ENCODE measurements at regions not wholly inside any gene's neighbourhood (a gene's known extent, or its start where the extent isn't known, plus 50 kb on each side); places are given as distances from the start of the nearest gene placed in this dataset.
"Not testable (repeated sequence)": the region's sequence is repeated elsewhere in the genome, so short reads cannot be mapped to it uniquely, and the experiment has no call there.

GRCh38 chr7:63753160-63753559, 245.5 kb upstream of the ZNF722 start:
- intact Hi-C loops (cut with micrococcal nuclease); dilution Hi-C loops (cut with HindIII; ENCODE audit: low sequenced_read_pairs, unreplicated experiment); H3K56ac ChIP-seq (ENCODE audit: extremely low read depth, insufficient read depth, low read length); H3K4me3 ChIP-seq (ENCODE audit: insufficient read depth, low read depth, low read length); DNase-seq; H2BK5ac ChIP-seq (ENCODE audit: low read depth, low read length, poor library complexity, severe bottlenecking); H4K5ac ChIP-seq (ENCODE audit: low read depth, low read length); H4K91ac ChIP-seq (ENCODE audit: insufficient read depth, low read depth, low read length); in situ Hi-C loops (cut with MboI; ENCODE audit: low sequenced_read_pairs); H3K18ac ChIP-seq (ENCODE audit: low read depth, low read length); H3K23ac ChIP-seq (ENCODE audit: low read depth, low read length); BruUV-seq (replicated peaks); H2AFZ ChIP-seq (replicated peaks; ENCODE audit: low read length, poor library complexity); H3K14ac ChIP-seq (replicated peaks; ENCODE audit: low read depth, low read length); H2AK5ac ChIP-seq (ENCODE audit: low read depth, low read length); H2BK120ac ChIP-seq (ENCODE audit: low read depth, low read length); H3K4ac ChIP-seq (ENCODE audit: low read depth, low read length); H3K9me3 ChIP-seq (ENCODE audit: control insufficient read depth, insufficient read depth, low read length); CTCF ChIA-PET; H4K8ac ChIP-seq (ENCODE audit: low read depth in 2 of 2, low read length in 2 of 2); POLR2A ChIA-PET (ENCODE audit: unreplicated experiment); H3K9me1 ChIP-seq (ENCODE audit: insufficient read depth, low read length); H3K4me2 ChIP-seq (ENCODE audit: low read depth, low read length); ATAC-seq (ENCODE audit: low read depth); H2BK20ac ChIP-seq (ENCODE audit: low read depth, low read length); H3K27ac ChIP-seq (ENCODE audit: insufficient read depth, low read length); H3K79me1 ChIP-seq (ENCODE audit: low read depth in 1 of 2, low read length in 2 of 2); H2AK9ac ChIP-seq (replicated peaks; ENCODE audit: low read depth, low read length, poor library complexity); H2BK15ac ChIP-seq (ENCODE audit: low read depth, low read length); H3K36me3 ChIP-seq (ENCODE audit: control insufficient read depth, insufficient read depth, low read length); H4K20me1 ChIP-seq (ENCODE audit: insufficient read depth, low read length); H3K4me1 ChIP-seq (ENCODE audit: control insufficient read depth, insufficient read depth, low read length); H3K27me3 ChIP-seq (ENCODE audit: control insufficient read depth, insufficient read depth, low read length); H3K9ac ChIP-seq (ENCODE audit: low read depth, low read length): not testable (repeated sequence)
- no CpG with 5 or more reads among the region's 22 CpGs for WGBS, 2 experiments (ENCODE audit: extremely low coverage in 2 of 2, insufficient read length in 1 of 2)

GRCh38 chr7:63760202-63760601, 238.4 kb upstream of the ZNF722 start:
- BruUV-seq (replicated peaks); CTCF ChIA-PET; H3K79me1 ChIP-seq (ENCODE audit: low read depth in 1 of 2, low read length in 2 of 2); H2BK15ac ChIP-seq (ENCODE audit: low read depth, low read length); H2BK5ac ChIP-seq (ENCODE audit: low read depth, low read length, poor library complexity, severe bottlenecking); H2BK20ac ChIP-seq (ENCODE audit: low read depth, low read length); H2BK120ac ChIP-seq (ENCODE audit: low read depth, low read length); DNase-seq; H2AFZ ChIP-seq (replicated peaks; ENCODE audit: low read length, poor library complexity); H3K56ac ChIP-seq (ENCODE audit: extremely low read depth, insufficient read depth, low read length); H3K27ac ChIP-seq (ENCODE audit: insufficient read depth, low read length); POLR2A ChIA-PET (ENCODE audit: unreplicated experiment); H3K9me1 ChIP-seq (ENCODE audit: insufficient read depth, low read length); H3K23ac ChIP-seq (ENCODE audit: low read depth, low read length); H3K27me3 ChIP-seq (ENCODE audit: control insufficient read depth, insufficient read depth, low read length); H2AK5ac ChIP-seq (ENCODE audit: low read depth, low read length); H3K18ac ChIP-seq (ENCODE audit: low read depth, low read length); dilution Hi-C loops (cut with HindIII; ENCODE audit: low sequenced_read_pairs, unreplicated experiment); H3K4me1 ChIP-seq (ENCODE audit: control insufficient read depth, insufficient read depth, low read length); ATAC-seq (ENCODE audit: low read depth); H3K9me3 ChIP-seq (ENCODE audit: control insufficient read depth, insufficient read depth, low read length); H2AK9ac ChIP-seq (replicated peaks; ENCODE audit: low read depth, low read length, poor library complexity); H4K20me1 ChIP-seq (ENCODE audit: insufficient read depth, low read length); H3K4me3 ChIP-seq (ENCODE audit: insufficient read depth, low read depth, low read length); H4K8ac ChIP-seq (ENCODE audit: low read depth in 2 of 2, low read length in 2 of 2); H3K36me3 ChIP-seq (ENCODE audit: control insufficient read depth, insufficient read depth, low read length); intact Hi-C loops (cut with micrococcal nuclease); H3K4ac ChIP-seq (ENCODE audit: low read depth, low read length); in situ Hi-C loops (cut with MboI; ENCODE audit: low sequenced_read_pairs); H4K5ac ChIP-seq (ENCODE audit: low read depth, low read length); H3K9ac ChIP-seq (ENCODE audit: low read depth, low read length); H3K4me2 ChIP-seq (ENCODE audit: low read depth, low read length); H3K14ac ChIP-seq (replicated peaks; ENCODE audit: low read depth, low read length); H4K91ac ChIP-seq (ENCODE audit: insufficient read depth, low read depth, low read length): not testable (repeated sequence)
- no CpG with 5 or more reads among the region's 29 CpGs for WGBS, 2 experiments (ENCODE audit: extremely low coverage in 2 of 2, insufficient read length in 1 of 2)

Measured in IMR-90 (cell line).